GM12878 (cell line): ENCODE measurements at regions not wholly inside any gene's neighbourhood (a gene's known extent, or its start where the extent isn't known, plus 50 kb on each side); places are given as distances from the start of the nearest gene placed in this dataset.

ENCODE experiments used
- ATAC-seq: fragments of 200-7000 bp; cut with Tn5 transposase; 3 replicates; pipeline ENCODE4 v1.9.1; 2020; ENCODE audit warnings: mild to moderate bottlenecking, moderate library complexity
- BruUV-seq: library from RNA; stranded (reverse); fragments of 400-500 nt; replicated peaks from 2 replicates; lab custom pipeline; 2021; lab: Mats Ljungman, UMichigan
- CTCF ChIA-PET: fragments of 300-600 bp; sonication (Branson Sonifier 250); formaldehyde crosslinking; extraction: SDS; loops from one replicate; lab custom pipeline; 2021; ENCODE audit warnings: inconsistent platforms; lab: Yijun Ruan, JAX
- POLR2A ChIA-PET: fragments of 350-600 bp; formaldehyde crosslinking; extraction: SDS; loops from one replicate; lab custom pipeline; 2021; ENCODE audit warnings: inconsistent platforms; lab: Charles Lee
- RAD21 ChIA-PET: fragments of 300-600 bp; sonication (Branson Sonifier 250); formaldehyde crosslinking; loops from one replicate; lab custom pipeline; 2023; ENCODE audit warnings: antibody characterized with exemption; ENCODE audit not compliant: unreplicated experiment; lab: Charles Lee
- SMC1A ChIA-PET: fragments of 300-600 bp; sonication (Branson Sonifier 250); formaldehyde crosslinking; loops from one replicate; lab custom pipeline; 2023; ENCODE audit not compliant: unreplicated experiment, uncharacterized antibody; lab: Charles Lee
- DNase-seq: peaks from one replicate; pipeline ENCODE4 v3.0.0-alpha.2; 2011; ENCODE audit warnings: low read depth, low spot score
- FAIRE-seq: peaks from 3 replicates; lab custom pipeline; 2011; peaks lifted over from hg19 to GRCh38; lab: Jason Lieb, UNC
- H2AFZ ChIP-seq: 2 replicates; pipeline ENCODE4 v1.6.0; 2011; ENCODE audit warnings: low read depth, low read length, control low read depth; ENCODE audit not compliant: control insufficient read depth
- H3K27ac ChIP-seq: 2 replicates; pipeline ENCODE4 v1.5.1; 2011; ENCODE audit warnings: control low read depth; ENCODE audit not compliant: control insufficient read depth, insufficient read depth
- H3K27me3 ChIP-seq, 2 experiments: replicated peaks in 1 of 2; 2 replicates each; pipeline versions ENCODE4 v1.6.0 to v1.6.1; 2011; ENCODE audit warnings: low read length in 1 of 2; ENCODE audit not compliant: control insufficient read depth in 2 of 2, insufficient read depth in 2 of 2
- H3K36me3 ChIP-seq, 2 experiments: 2 replicates each; pipeline ENCODE4 v1.5.1; 2011; ENCODE audit warnings: low read length in 1 of 2; ENCODE audit not compliant: control insufficient read depth in 2 of 2, insufficient read depth in 2 of 2
- H3K4me1 ChIP-seq: 2 replicates; pipeline ENCODE4 v1.6.1; 2011; ENCODE audit warnings: mild to moderate bottlenecking, low read length, moderate library complexity, mixed read lengths; ENCODE audit not compliant: control insufficient read depth, insufficient read depth
- H3K4me2 ChIP-seq: 2 replicates; pipeline ENCODE4 v1.6.0; 2011; ENCODE audit warnings: control low read depth; ENCODE audit not compliant: control insufficient read depth, insufficient read depth
- H3K4me3 ChIP-seq: fragments of 200-600 bp; sonication (generic); 2 replicates; pipeline ENCODE4 v1.5.1; 2016
- H3K79me2 ChIP-seq: 2 replicates; pipeline ENCODE4 v1.6.0; 2011; ENCODE audit warnings: low read length; ENCODE audit not compliant: control insufficient read depth, insufficient read depth
- H3K9ac ChIP-seq: 2 replicates; pipeline ENCODE4 v1.8.0; 2011; ENCODE audit warnings: low read length, control low read depth, mixed read lengths; ENCODE audit not compliant: control insufficient read depth, insufficient read depth
- H3K9me3 ChIP-seq: replicated peaks from 3 replicates; pipeline ENCODE4 v1.5.1; 2011; ENCODE audit warnings: mild to moderate bottlenecking, low read length; ENCODE audit not compliant: control insufficient read depth, insufficient read depth
- H4K20me1 ChIP-seq: 2 replicates; pipeline ENCODE4 v1.6.0; 2011; ENCODE audit not compliant: control insufficient read depth, insufficient read depth
- CBFB ChIP-seq: IDR thresholded peaks from 2 replicates; pipeline ENCODE4 v1.6.1; 2016; ENCODE audit warnings: antibody characterized with exemption, low read depth
- CBX5 ChIP-seq: sonication (generic); IDR thresholded peaks from 2 replicates; pipeline ENCODE4 v1.6.1; 2016; ENCODE audit warnings: low read depth, moderate library complexity, mild to moderate bottlenecking, inconsistent platforms
- CHD1 ChIP-seq: IDR thresholded peaks from 2 replicates; pipeline ENCODE4 v1.6.1; 2012; ENCODE audit warnings: low read depth, low read length, improper control_type of control experiment
- CREB1 ChIP-seq: IDR thresholded peaks from 2 replicates; pipeline ENCODE4 v1.6.1; 2012; ENCODE audit warnings: low read depth, mild to moderate bottlenecking, inconsistent platforms
- E2F8 ChIP-seq: fragments of 450-650 bp; IDR thresholded peaks from 2 replicates; pipeline ENCODE4 v1.6.1; 2018; ENCODE audit warnings: mild to moderate bottlenecking, low read depth, moderate library complexity; ENCODE audit not compliant: partially characterized antibody
- EED ChIP-seq: sonication (generic); IDR thresholded peaks from 2 replicates; pipeline ENCODE4 v1.6.1; 2016; ENCODE audit warnings: antibody characterized with exemption, low read depth
- MXI1 ChIP-seq: fragments of 150-350 bp; IDR thresholded peaks from 2 replicates; pipeline ENCODE4 v1.6.1; 2011; ENCODE audit warnings: low read depth, mild to moderate bottlenecking, inconsistent platforms, low read length, improper control_type of control experiment
- MYC ChIP-seq: IDR thresholded peaks from 2 replicates; pipeline ENCODE4 v1.6.1; 2011; ENCODE audit warnings: mild to moderate bottlenecking, low read length, moderate library complexity, inconsistent platforms; ENCODE audit not compliant: insufficient read depth, insufficient replicate concordance, insufficient read length, severe bottlenecking
- PML ChIP-seq: IDR thresholded peaks from 2 replicates; pipeline ENCODE4 v1.6.1; 2012; ENCODE audit warnings: low read length, inconsistent platforms
- RB1 ChIP-seq: fragments of 450-650 bp; formaldehyde crosslinking; IDR thresholded peaks from 2 replicates; pipeline ENCODE4 v1.6.1; 2017; ENCODE audit warnings: mild to moderate bottlenecking, borderline replicate concordance
- SKIL ChIP-seq: fragments of 450-650 bp; IDR thresholded peaks from 2 replicates; pipeline ENCODE4 v1.6.1; 2017; ENCODE audit warnings: mild to moderate bottlenecking, low read depth, inconsistent platforms; ENCODE audit not compliant: poor library complexity, severe bottlenecking
- TBL1XR1 ChIP-seq: IDR thresholded peaks from 2 replicates; pipeline ENCODE4 v1.6.1; 2012; ENCODE audit warnings: low read depth, low read length, improper control_type of control experiment
- USF1 ChIP-seq: IDR thresholded peaks from 2 replicates; pipeline ENCODE4 v1.6.1; 2011; ENCODE audit warnings: borderline replicate concordance, low read depth, mild to moderate bottlenecking, moderate library complexity, mixed read lengths, low read length; ENCODE audit not compliant: insufficient read depth; ENCODE audit errors: extremely low read length
- WRNIP1 ChIP-seq: IDR thresholded peaks from 2 replicates; pipeline ENCODE4 v1.6.1; 2011; ENCODE audit warnings: low read depth, low read length, improper control_type of control experiment, borderline replicate concordance
- WGBS: methylation state at CpG from one replicate; pipeline ENCODE4 v1.1.6; 2016; ENCODE audit warnings: low lambda C conversion rate; ENCODE audit not compliant: insufficient replicate concordance, insufficient coverage; ENCODE audit errors: missing lambda C conversion rate; 5-methylcytosine and 5-hydroxymethylcytosine counted together
- in situ Hi-C: fragments of 300-500 bp; cut with MboI; formaldehyde crosslinking; loops from 9 replicates; pipeline ENCODE4 v1.14.3; 2018; ENCODE audit warnings: mixed read lengths
- intact Hi-C: fragments of 100-400 bp; cut with micrococcal nuclease; formaldehyde crosslinking; loops from one replicate; pipeline ENCODE4 v1.14.2; 2022; ENCODE audit not compliant: unreplicated experiment

GRCh38 chr6:140827593-140827992 lies 1305.1 kb upstream of the GJE1 start:
- H3K9me3 ChIP-seq: no peaks in the 10 kb centered on the region
- DNase-seq (no peak), ATAC-seq (no peak), FAIRE-seq (no peak)
- no peak overlapping the region for H3K4me3 ChIP-seq
- ChIA-PET SMC1A (no interaction called here), POLR2A (no interaction called here), RAD21 (no interaction called here), CTCF (no interaction called here)
- TF ChIP-seq SKIL (no peak), CREB1 (no peak), E2F8 (no peak), RB1 (no peak), EED (no peak), MXI1 (no peak), MYC (no peak), CBX5 (no peak), USF1 (no peak), CHD1 (no peak), PML (no peak), CBFB (no peak), TBL1XR1 (no peak), WRNIP1 (no peak)
- in situ Hi-C loops: no loop called here
- intact Hi-C loops: no loop called here
- H3K9ac ChIP-seq: no peak overlapping the region
- no peak overlapping the region for H2AFZ ChIP-seq
- BruUV-seq: no TSS peak
- no peaks in the 10 kb centered on the region for H3K27me3 ChIP-seq
- no peaks in the 10 kb centered on the region for H3K4me1 ChIP-seq
- 0% methylated on average over 2 of the region's 2 CpGs for WGBS
- no peaks in the 10 kb centered on the region for H3K79me2 ChIP-seq
- H4K20me1 ChIP-seq: no peaks in the 10 kb centered on the region
- no peaks in the 10 kb centered on the region for H3K36me3 ChIP-seq
- no peak overlapping the region for H3K27ac ChIP-seq
- H3K4me2 ChIP-seq: no peak overlapping the region
